Activated CD4-positive, CD25-positive, alpha-beta regulatory T cell treated with anti-CD3 and anti-CD28 coated beads, Interleukin-2, amount 50 U/mL, for 24 hours (primary cell): ENCODE measurements at regions not wholly inside any gene's neighbourhood (a gene's known extent, or its start where the extent isn't known, plus 50 kb on each side); places are given as distances from the start of the nearest gene placed in this dataset.

ENCODE experiments used
- ATAC-seq, 2 donors: fragments of 150-1000 bp; cut with Tn5 transposase; one replicate each; pipeline ENCODE4 v1.10.0; 2021; ENCODE audit warnings: mild to moderate bottlenecking in 1 of 2, moderate library complexity in 1 of 2

DNA sequence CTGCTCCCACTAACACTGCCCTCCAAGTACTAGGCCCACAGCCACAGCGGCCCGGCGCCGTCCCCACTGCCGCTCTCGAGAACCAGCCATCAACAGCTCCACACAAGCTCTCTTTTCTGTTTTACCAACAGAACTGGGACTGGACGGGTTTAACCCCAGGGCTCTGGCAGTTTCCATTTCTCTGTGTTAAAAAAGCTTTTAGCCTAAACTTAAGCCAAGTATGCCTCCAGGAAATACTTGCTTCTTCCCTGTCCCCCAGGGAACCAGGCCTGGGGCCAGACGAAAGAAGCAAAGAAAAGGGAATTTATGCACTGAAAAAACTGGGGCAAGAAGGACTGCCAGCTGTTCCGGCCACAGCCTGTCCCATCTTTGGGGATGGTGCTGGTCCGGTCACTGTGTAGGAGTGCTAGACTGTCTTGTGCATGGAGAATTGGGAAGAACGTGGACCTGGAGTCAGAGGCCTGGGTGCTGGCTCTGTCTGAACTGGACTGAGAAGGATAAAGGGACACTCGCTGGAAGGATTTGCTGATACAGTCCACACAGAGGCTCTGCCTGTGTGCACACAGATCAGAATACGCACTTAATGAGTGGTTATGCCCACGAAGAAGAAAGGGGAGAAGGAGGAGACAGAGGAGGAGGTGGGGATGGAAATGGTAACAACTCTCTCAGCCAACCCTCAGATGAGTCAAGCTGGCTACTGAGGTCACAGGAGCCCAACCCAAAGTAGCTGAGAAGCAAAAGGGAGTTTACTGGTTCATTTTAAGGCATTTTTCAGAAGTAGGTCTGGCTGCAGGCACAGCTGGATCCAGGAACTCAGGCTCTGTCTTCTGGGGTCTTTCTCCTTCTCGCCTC lies 254.4 kb upstream of the PMEPA1 start:
- ATAC-seq, result no peak

DNA sequence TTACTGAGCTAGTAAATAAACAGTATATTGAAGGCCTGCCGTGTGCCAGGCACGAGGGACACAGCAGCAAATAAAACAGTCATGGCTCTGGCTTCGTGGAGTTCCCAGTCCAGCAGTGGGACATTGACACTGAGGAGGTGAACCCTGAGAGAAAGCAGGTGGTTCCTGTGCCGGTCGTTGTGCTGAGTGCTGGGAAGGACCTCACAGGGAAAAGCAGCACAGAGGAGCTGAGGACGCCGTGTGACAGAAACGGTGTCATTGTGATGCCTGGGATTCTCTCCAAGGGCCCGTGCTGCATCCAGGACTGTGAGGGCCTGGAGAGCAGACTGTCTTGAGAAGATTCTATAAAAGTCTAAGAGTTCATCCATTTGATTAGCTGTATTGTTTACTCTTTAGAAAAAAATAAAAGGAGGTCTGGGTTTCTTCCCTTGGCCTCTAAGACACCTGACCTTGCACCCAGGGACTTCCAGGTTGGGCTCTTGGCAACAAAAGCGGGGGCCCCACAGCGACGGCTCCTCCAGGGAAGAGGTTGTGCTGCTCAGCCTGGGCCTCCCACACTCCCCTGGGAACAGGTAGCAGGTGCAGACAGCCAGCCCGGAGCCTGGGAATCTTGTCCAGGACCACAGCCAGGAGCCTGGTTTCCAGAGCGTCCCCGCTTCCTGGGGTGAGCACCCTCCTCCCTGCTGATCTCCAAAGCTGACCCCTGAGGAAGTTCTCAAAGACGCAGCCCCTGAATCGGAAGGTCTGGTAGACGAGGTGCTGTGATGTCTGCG lies 251.2 kb upstream of the PMEPA1 start:
- ATAC-seq, result no peak

DNA sequence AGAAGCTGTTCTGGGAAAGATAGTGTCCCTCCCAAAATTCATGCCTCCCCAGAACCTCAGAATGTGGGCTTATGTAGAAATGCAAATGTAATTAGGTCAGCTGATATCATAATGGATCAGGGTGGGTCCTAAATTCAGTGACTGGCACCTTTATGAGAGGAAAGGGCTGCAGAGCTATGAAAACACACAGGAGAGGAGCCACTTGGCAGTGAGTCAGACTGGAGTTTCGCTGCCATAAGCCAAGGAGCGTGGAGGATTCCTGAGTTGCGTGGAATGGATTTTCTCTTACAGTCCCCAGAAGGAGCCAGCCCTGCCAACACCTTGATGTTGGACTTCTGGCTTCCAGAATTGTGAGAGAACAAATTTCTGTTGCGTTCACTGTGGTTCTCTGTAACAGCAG lies 249.8 kb upstream of the PMEPA1 start:
- no peak for ATAC-seq

DNA sequence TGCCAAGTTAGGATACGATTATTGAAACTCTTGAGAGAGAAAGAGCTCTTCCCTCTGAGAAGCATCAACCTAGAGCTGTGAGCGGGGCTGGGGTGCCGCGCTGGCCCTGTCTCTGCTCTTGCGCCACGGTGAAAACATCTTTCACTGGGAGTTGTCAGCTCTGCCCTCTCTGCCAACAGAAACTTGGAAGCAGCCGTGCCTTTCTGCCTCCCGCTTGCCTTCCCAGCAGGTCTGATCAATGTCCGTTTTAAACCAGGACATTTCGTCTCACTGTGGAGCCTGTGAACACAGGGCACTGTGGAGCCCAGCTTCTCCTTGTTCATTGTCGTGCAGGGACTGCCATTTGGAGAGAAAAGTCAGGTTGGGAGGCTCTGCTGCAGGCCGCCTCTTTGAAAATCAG lies 249.2 kb upstream of the PMEPA1 start:
- ATAC-seq, result no peak

DNA sequence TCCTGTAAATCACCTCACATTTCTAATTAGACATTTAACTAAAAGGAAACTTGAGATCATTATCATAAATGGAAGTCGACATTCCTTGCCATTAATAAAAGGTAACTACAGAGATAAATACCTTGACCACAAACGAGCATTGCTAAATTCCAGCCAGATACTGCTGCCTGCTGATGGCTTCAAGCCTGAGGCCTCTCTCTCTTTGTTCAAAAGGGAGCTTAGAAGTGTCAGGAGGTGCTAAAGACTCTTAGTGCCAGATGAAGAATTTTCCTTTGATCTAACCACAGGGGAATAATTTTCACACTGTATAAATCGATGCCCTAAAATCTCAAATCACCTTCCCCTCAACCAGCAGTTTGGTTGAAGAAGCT lies 248.2 kb upstream of the PMEPA1 start:
- no peak for ATAC-seq

DNA sequence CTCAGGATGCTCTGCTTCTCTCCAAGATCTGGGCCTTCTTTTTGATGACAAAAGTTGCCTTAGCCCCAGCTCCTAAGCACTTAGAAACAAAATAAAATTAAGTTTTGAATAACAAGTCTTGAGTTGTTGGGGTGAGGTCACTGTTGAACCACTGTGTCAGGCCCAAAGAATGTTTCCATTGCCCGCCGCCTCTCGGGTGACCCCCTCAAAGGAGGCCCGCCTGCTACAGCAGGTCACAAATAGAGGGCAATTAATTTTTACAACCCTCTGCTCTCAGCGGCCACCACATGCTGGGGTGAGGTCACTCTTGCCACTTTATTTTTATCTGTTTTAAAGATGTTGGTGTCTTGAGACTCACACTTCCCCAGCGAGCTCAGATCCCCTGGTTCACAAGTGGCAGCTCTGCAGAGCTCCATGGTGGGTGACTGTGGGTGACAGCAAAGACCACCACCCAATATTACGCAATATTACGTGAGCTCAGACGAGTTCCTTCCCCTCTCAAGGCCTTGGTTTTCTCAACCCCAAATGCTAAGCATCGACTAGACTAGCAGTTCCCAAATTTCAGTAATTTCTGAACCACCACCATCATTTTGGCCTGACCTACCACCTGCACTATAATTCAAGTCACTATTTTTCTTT lies 247.7 kb upstream of the PMEPA1 start:
- ATAC-seq, result no peak

DNA sequence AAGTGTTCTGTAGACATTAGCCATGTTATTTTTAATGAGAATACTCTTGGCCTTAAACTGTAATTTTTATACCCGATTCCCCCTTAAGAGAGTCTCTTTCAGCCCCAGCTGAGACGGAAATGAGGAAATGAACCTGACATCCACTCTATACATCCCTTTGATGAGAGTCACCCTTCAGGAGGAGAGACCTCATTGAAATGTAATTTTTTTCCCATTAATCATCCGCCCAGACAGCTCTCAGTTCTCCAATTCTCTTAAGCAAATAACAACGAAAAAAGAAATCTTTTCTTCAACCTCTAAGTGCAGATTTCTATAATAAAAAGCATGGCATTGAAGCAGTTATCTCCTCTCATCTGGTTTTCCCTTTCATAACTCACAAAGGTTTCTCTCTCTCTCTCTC lies 243.8 kb upstream of the PMEPA1 start:
- ATAC-seq, result no peak

DNA sequence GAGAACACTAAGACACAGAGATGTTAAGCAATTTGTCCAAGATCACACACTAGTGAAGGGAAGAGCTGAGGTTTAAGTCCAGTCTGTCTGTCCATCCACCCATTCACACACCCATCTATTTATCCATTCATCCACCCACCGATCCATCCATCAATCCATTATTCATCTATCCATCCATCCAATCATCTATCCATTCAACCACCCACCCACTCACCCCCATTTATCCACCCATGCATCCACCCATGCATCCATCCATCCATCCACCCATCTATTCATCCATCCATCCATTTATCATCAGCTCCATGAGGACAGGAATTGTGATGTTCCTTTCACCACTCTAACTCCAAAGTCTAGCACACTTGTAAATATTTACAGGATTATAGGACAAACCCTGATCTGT lies 242.3 kb upstream of the PMEPA1 start:
- ATAC-seq, result no peak

DNA sequence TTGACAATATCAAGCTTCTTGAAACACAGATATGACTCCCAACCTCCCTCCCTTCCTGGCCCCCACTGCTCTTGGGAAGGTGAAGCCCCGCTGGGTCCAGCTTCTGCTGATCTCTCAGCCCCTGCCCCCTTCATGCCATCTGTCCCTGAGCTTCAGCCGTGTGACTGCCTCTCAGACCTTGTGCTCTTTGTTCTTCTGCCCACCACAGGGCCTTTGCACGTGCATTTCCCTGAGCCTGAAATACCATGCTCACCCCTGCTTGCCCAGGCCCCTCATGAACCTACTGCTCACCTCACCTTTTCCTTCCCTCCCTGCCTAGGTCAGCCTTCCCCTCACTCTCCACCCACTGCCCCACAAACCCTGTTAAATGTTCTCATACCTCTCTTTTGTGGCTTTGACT lies 241.7 kb upstream of the PMEPA1 start:
- no peak for ATAC-seq

DNA sequence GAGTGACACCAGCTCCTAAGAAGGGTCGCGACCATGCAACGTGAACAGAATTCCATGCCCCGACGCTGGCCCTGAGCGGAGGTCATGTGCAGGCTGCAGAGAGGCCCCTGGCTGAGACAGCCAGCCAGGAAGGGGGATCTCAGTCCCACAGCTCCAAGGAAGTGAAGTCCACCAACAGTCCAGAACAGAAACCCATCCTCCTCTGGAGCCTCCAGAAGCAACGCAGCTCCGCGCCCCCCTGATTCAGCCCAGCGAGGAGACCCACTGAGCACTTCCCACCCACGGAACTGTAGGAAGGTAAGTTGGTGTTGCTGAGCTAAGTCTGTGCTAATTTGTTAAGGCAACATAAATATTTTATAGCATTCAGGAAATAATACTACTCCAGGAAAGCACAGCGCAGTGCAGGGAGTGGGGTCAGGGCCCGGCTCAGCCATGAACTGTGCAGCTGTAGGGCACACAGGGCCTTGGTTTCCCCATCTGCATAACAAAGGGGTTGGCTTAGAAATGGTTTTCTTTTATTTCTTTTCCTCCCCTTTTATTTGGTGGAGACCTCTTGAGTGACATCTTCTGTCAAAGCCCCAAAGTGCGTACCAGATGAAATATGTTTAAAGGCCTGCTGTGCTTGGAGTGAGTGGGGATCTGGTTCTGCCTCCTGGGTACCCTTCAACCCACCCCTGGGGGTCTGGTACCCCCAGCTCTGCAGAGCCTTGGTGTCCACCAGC lies 241.1 kb upstream of the PMEPA1 start:
- ATAC-seq, result no peak

DNA sequence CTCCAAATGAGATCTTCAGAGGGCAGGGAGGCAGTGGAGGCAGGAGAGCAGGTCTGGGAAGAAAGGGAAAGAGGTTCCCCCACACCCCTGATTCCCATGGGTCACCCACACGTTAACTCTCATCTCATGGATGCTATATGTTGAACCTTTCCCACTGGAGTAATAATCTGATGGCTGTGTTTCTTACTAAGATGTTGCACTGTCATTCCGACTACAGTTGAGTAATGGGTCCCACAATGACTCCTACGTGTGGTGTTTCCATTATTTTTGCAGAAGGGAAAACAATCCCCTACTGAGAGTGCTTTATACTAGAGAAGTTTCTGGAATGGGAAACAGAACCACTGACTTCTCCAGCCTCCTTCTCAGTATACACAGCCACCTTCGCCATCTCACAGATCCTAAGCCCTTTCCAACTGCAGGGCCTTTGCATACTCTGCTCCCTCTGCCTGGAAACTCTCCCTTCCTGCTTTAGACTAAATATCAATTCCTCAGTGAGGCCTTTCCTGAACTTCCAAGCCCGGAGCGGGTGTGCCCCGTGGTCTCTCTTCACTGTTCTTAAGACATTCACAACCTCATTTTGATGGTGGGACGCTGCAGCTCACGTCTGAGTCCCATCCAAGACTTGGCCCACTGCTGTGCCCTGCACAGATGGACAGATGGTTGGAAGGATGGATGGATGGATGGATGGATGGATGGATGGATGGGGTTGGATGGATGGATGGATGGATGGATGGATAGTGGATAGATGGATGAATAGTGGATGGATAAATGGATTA lies 238.6 kb upstream of the PMEPA1 start:
- no peak for ATAC-seq

DNA sequence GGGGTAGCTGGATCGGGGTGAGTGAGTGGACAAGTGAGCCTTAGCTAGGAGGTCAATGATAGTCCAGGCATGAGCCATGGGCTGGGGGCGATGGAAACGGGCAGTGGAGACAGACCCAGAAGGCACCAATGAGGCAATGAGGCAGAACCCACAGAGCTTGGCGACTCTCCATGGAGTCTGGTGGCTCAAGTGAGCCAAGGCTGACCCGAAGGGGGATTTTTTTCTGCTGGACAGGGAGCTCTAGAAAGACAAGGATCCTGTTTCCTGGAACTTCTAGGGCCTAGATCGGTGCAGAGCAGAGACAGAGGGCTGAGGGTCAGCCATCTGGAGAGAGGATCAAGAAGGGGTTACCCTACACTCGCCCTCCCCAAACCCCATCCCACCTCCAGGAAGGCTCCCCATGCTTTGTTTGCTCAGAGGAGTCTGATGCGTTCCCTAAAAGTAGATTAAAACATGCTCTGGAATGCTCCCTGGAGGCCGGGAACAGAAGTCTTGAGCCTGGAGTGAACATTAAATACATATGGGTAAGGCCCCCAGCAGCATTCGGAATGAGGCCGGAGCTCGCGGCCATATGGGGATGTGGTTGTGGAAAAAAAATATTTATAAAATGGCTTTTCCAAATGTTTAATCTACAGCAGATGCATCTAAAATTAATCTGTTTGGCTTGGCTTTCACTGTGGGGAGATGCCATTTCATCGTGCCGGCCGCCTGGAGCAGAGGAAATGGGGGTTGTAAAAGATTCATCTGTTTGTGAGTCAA lies 237.8 kb upstream of the PMEPA1 start:
- ATAC-seq, result no peak

DNA sequence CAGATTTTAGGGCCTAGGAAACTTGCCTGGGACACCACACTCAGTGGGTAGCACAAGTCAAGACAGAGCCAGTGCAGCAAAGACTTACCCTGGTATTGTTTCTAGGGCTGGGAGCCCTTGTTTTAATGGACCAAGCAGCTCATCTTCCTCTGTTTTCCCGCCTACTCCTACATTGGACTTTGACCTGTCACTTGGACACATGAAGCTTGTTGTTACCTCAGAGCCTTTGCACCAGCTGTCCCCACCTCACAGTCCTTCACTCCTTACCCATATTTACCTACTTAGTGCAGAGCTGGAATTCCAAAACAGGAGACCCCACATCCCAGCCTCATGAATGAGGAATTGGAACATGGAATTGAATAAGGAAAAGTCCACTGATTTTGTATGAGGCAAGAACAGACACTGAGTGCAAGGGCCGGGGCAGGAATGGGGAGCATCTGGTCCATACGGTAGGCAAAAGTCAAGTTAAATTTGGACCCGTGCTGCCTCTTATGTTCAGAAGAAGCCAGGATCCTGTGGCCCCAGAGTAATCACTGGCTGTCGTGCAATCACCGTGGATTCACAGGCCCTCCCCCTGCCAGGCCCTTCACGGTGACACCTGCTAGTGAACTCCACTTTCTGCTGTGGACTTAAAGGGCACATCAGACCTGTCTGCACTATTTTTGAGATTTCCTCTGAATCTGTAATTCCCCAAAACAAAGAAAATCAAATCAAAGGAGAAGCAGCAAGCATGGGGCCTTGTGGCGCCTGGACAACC lies 236.9 kb upstream of the PMEPA1 start:
- no peak for ATAC-seq

DNA sequence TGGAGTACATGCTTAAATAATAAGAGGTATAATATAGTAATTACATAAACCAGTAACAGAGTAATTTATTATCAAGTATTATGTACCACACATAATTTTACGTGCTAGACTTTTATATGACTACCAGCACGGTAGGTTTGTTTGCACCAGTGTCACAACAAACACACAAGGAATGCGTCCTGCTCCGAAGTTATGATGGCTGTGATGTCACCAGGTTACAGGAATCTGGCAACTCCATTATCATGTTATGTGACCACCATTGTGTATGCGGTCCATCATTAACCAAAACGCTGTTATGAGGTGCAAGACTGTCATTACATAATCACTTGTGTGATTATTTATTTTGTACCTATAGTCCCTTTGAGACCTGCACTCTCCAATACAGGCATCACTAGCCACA lies 235.2 kb upstream of the PMEPA1 start:
- no peak for ATAC-seq

DNA sequence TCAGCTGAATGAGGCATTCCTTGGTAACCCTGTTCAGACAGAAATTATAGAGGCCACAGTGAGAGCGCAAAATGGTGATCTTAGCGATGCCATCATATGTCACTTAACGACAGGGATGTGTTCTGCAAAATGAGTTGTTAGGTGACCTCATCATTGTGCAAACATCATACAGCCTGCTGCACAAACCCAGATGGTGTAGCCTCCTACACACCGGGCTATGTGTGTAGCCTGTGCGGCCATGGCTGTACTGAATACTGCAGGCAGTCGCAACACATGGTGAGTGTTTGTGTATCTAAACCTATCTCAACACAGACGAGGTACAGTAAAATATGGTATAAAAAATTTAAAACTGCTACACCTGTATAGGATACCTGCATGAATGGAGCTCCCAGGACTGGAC lies 234.1 kb upstream of the PMEPA1 start:
- no peak for ATAC-seq

DNA sequence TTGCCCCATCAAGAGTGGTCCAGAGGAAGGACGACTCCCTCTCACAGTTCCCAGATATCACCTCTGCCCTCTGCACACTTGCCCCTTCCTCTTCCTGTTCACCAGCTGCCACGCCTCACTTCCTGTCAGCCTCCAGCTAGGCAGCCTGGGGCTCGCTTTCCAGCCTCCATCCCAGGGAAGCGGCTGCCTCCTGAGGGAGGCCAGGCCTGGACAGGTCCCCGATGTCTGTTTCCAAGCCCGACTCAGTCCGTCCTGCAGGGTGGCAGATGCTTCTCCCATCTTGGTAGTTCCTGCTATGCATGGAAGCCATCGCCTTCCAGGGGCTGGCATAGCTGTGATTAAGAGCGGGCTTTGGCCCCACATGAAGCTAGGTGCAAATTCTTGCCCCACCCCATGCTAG lies 233.5 kb upstream of the PMEPA1 start:
- ATAC-seq, result no peak

DNA sequence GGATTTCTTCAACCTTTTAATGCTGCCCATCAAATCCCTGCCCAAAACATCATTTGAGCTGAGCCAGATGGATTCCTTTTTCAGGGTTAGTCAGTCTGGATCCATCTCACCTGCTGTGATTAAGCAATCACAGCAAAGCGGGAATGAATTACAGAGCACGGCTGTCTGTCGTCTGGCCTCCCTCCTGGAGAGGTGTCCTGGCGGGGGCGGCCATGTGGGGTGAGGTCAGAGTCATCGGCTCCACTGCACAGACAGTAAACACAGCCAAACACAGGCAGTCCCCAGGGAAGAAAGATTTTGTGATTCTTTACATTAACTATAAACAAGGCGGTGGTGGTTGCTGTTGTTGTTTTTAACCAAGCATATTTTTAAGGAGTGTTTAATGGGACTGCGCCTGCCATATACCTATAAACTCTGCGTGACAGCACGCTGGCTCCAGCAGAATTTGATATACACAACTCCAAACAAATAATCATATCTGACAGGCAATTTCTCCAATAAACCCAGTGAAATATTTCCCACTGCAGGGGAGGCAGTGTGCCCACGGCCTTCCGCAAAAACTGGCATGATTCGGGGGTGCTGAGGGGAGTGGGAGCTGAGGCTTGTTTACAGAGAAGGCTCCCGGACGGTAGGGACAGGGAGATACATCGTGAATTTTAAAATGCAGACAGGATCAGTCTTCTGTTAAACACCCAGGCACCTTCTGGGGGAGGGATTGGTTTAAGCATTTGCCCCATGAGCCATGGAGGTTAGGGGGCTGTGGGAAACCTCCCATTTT lies 232.0 kb upstream of the PMEPA1 start:
- no peak for ATAC-seq

DNA sequence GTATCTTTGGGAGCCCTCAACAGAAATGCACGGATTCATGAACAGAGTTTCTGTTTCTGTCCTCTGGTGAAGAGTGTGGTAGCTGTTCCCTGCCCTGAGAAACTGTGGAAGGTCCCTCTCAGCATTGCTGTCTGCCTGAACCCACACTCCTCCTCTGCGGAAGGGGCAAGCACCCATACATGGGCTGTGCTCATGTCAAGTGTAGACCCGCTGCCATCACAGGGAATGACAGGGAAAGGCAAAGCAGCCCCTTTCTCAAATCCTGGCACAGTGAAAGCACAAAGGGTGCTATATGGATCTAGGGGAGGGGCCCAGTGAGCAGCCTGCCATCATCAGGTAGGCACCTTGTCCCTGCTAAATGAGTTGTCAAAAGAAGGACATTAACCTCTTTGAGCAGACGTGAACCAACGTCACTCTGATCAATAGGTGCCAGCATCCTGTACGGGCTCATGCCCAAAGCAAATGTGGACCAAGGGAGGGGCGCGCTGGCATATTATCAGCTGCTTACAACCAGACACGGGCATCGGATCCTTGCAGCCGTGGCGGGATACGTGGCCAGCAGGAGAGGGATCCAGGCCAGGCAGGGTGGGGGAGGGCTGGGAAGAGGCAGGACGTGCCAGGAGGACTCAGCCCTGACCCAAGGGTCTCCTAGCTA lies 231.2 kb upstream of the PMEPA1 start:
- ATAC-seq, result no peak

DNA sequence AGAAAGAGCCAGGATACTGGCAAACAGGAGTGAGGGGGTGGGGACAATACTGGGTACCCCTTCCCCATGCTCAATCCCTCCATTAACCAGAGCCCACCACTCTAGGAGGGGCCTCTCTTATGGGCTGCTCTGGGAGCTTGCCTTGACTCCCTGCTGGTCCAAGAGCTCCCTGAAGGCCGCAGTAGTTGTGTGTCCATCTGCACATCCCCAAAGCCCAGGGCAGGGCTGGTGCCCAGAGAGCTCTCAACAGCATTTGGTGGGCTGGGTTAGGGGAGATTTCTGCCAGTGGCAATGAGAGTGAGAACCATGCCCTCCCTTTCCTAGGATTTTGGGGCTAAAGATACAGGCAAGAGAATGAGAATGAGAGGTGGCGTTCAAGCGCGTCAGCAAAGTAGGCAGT lies 230.6 kb upstream of the PMEPA1 start:
- ATAC-seq, result no peak
